Hindlimb muscle (tissue), 1 donor: ENCODE measurements at regions not wholly inside any gene's neighbourhood (a gene's known extent, or its start where the extent isn't known, plus 50 kb on each side); places are given as distances from the start of the nearest gene placed in this dataset.
"Not testable (repeated sequence)": the region's sequence is repeated elsewhere in the genome, so short reads cannot be mapped to it uniquely, and the experiment has no call there.

Experiments
- DNase-seq: peaks from one replicate; pipeline ENCODE4 v3.0.0-alpha.2; 2013

DNA sequence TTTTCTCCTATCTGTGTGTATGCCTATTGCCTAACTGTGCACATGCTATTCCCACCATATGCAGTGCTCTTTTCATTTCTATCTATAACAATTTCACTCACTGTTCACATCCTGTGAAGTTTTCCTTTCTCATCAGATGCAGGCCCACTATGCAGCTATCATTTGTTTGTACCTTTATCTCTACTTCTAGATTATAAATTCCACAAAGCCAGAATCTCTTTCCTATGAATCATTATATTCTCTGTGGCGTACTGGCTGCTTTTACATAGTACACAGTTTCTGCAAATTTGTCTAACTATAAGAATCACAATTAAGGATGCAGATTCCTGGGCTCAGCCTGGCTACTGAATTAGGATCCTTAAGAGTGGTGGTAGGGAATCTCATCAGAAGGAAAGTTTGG lies 600.8 kb upstream of the ARRDC3 start:
- DNase-seq: no peak

DNA sequence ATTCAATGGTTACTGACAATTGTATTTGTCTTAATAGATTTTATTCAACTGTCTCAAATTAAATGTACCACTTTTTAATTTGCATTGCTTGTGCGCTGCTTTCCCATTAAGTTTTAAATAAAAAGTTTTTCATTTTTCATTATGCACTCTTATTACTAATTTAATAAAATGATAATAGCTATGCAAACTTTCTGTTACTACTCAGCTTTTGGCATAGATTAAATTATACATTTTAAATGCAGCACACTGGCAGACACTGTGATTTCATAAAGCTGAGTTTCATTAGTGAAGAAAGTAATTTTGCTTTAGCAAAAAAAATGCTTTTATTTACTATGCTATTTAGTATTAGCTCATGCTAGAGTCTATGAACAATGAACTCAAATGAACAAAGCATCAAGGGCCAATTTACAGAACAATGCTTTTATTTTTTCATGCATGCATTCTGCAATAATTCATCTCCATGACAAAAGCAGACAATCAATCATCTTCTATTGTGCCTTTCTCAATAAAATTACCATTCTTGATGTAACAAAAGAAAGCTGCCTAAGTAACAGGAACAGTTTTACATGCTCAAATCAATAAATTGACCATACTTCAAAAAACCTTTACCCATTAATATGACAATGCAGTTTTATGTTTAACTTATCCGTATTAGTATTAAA lies 595.2 kb upstream of the ARRDC3 start:
- DNase-seq: no peak

DNA sequence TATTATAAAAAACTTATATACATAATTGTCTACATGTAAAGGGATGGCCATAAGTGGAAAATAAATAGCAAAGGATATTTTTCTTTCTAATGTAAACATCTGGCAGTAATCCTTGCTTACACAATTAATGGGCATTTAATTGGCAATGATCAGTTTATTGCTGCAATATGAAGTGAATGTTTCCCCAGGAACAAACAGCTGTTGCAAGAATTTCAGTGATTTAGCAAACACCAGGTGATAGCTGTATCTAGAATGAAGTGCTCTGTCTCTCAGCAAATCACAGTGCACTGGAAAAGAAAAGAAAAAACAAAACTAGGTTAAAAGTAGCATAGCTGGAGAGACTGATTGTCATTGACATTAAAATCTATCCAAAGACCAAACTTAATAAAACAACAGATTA lies 594.5 kb upstream of the ARRDC3 start:
- no peak for DNase-seq

DNA sequence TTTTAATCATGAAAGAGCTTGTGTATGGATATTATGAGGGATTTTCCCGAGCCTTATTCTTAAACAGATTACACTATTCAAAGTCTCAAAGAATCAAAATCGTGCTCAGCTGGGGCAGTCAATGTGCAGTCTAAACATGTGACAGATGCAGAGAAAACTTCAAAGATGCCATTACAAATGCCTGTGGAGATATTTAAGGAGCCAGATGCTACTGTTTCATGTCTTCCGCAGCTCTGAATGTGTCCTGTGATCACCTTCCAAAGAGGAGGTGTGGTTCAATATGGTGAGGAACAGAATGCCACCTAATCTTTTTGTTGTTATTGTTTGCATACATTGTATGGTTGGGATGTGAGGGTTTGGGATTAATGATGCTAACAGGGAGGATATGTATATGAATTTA lies 593.3 kb upstream of the ARRDC3 start:
- DNase-seq: no peak

DNA sequence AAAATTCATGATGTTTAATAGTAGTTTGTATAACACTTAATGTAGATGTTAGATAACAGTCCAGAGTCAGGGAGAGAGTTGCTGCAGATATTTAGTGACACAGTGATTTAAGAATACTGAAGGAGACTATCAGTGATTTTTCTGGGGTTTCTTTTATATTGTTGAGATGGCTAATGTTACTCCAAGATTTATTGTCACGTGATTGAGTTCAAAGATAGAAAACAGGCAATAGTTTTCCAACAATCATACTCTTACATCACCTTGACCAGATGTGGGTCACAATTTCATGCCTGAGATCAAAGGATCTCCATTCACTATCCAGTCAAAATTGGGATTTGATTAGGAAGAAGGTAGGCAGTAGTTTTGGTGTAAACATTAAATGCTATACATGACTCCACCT lies 580.0 kb upstream of the ARRDC3 start:
- no peak for DNase-seq

DNA sequence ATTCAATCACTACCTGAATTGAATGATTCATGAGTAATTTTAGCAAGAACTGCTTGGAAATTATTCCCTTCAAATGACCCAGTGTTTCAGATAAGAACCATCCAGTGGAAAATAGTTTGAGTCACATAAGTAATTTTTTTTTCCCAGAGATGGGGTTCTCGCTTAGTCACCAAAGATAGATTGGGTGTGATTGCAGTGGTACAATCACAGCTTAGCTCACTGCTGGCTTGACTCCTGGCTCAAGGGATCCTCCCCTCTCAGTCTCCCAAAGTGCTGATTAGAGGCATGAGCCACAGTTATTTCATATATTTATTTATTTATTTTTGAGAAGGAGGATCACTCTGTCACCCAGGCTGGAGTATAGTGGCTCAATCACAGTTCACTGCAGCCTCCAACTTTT lies 574.5 kb upstream of the ARRDC3 start:
- DNase-seq: no peak

DNA sequence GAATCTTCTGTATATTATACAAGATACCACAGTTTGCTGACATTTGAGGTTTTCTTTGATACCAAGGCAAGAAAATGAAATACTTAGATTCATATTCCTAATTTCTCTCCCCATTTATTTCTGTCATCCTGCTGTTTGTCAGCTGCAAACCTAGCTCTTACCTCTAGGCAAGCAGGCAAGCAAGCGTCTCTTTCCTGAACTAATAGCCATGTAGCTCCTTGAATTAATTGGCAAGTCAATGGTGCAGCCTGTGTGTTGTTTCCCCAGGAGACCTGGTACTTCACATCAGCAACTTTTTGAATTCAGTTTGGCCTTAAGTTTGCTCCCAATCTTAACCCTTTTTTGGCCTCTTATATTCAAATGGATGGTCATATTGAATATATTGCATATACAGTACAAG lies 573.6 kb upstream of the ARRDC3 start:
- no peak for DNase-seq

DNA sequence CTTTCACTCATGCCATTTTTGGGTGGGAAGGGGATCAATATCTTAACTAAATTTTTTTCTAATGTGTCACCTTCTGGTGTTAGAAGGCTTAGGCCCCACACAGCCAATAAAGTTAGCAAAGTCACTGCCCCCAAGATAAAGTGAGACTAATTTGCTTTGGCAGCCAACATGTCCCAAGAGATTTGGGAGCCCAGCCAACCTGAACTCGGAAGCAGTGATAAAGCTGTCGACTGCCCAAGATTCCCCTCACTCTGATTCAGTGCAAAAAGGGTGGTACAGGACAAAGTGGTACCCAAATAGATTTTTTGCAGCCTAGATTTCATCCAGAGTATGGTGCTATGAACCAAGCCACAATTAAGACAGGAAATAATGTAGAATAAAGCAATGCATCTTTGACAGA lies 572.5 kb upstream of the ARRDC3 start:
- no peak for DNase-seq

DNA sequence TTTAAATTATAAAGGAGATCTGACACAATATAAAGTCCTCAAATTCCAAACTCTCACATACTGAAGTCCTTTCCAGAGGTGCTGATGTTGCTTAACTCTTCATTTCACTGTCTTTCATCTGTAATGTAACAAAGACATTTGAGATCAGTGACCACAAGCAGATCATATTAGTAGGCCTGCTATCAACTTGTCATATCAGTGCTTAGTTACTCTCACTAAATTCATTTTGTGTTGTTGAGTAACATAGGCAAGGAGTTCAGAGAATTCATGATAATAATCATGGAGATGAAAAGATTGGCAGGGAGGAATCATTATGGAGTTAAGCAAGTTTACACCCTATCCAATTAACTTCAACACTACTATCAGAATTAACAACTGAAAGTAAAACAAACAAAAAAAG lies 571.0 kb upstream of the ARRDC3 start:
- no peak for DNase-seq

DNA sequence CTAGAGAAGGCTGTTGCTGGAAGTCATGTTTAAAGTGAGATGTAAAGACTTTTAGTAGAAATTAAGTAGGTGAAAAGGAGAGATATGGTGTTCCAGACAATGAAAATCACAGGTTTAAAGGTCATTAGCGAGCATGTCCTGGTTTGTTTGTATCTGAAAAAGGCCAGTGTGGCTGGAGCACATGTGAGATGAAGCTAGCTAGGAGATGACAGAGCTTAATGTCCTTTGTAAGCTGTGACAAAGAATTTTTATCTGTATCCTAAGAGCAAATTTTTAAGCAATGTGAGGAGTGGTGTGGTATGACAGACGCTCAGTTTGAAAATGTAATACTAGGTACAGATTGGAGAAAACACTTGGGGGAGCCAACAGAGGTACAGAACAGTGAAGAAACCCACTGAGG lies 567.2 kb upstream of the ARRDC3 start:
- no peak for DNase-seq

DNA sequence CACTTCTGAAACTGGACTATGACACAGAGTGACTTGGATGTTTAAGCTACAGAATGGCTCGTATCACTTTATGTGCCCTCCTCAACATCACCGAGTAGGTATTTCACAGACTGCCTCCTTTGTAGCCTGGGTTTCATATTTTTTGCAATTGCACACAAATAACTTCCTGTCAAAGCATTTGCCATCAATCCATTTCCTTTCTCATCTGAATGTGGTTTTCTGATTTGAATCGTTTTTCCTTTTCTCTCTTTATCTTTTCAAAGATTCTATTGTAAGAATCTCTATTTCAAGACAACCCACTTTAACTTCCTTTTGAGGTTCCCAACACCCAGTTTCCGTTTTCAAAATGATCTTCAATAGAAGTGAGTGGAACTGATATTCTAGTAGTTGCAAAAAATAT lies 563.8 kb upstream of the ARRDC3 start:
- DNase-seq: no peak

DNA sequence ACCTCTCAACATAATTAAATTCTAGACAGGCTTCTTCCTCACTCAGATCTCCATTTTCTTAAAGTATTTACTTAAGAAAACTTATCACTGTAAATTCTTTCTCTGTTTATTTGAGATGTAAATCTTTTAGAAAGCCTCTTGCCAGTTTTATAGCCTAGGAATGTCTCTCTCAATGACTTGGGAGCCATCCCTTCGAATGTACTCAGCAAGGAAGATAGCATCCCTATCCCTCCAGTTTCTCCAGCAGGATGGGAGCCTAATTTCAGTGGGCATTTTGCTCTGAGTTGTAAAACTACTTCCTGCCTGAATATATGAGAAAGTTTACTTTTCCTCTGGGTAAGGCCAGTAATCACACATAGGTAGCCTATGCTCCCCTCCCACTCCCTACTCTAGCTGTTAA lies 558.5 kb upstream of the ARRDC3 start:
- no peak for DNase-seq

DNA sequence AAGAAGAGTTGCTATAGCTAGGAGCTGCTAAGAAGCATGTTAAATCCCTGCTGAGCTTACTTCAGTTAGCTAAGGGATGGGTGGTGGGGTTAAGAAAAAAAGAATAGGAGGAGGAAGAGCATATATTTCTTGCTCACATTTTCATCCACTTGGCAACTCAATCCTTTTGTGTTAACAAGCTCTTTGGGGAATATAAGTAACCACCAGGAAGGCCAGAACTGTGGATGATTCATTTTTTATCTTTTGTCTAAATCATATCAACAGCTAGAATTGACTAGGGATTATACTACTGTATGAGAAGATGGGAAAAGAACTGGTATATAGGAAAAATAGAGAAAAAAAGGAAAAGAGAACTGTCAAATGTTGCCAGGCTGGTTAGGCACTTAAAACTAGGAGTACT lies 555.3 kb upstream of the ARRDC3 start:
- DNase-seq: no peak

DNA sequence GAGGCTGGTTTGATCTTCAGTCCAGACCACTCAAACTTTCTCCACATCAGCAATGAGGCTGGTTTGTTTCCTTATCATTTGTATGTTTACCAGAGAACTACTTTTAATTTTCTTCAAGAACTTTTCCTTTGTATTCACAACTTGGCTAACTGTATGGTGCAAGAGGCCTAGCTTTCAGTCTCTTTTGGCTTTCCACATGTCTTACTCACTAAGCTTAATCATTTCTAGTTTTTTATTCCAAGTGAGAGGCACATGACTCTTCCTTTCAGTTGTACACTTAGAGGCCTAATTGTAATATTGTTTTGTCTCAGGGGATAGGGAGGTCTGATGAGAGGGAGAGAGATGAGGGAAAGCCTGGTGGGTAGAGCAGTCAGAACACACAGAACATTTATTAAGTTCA lies 554.0 kb upstream of the ARRDC3 start:
- no peak for DNase-seq

DNA sequence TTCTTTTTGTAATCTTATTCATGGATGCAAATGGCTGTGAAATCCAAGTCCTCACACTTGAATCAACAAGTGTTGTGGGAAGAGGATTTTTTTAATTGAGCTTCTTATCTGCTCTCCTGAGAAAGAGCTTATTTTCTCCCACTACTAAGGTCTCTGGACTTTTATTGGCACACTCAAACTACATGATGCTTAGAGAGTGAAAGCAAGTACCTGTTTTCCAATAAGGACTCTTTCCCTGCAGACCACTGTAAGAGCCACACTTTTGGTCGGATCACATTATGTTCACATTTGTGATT lies 546.4 kb upstream of the ARRDC3 start:
- DNase-seq: no peak

DNA sequence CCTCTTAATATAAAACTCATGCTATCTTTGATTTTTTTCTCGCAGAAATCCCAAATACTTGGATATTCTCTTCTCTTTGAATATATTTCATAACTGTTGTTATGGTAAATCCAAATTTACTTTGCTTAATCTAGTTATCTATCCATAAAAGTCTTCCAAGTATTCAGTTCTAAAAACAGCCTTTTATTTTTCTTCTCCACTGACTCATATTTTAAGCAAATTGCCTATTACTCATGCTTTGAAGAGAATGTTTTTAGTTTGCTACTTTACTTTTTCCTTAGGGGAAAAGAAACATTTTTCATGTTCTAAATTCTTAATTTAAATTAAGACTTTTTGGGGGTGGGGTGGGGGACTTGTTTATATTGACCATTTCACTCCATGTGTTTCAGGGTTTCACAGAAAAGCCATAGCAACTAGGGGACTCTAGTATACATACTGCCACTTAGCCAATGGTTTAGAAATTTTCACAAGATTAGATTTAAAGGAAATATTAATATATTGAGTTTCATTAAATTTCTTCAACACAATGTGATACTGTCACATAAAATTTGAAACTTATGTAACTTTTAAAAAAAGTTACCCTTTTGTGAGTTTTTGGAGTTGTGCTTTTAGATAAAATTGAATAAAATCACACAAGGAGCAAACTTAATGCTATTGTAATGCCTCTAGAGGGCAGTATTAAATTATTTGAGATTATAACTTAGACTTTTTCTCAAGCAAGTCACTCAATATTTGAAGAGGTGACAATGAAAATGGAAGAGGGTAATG lies 545.8 kb upstream of the ARRDC3 start:
- DNase-seq: peak; percentile 5

DNA sequence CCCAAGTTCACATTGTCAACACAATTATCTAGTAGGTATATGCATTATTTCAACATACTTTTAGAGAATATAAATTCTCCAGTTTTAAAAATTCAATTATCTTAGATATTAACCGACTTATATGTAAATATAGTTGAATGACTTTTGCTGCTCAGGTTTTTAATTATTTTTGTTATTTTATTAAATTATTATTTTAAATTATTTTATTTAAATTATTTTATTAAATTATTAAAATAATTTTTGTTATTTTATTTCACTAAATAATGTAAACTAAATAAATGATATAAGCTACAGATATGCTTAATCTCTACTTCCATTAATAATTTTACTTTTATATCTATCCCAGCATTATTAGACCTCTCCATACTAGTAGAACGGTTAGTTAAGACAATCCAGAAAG lies 544.3 kb upstream of the ARRDC3 start:
- no peak for DNase-seq

DNA sequence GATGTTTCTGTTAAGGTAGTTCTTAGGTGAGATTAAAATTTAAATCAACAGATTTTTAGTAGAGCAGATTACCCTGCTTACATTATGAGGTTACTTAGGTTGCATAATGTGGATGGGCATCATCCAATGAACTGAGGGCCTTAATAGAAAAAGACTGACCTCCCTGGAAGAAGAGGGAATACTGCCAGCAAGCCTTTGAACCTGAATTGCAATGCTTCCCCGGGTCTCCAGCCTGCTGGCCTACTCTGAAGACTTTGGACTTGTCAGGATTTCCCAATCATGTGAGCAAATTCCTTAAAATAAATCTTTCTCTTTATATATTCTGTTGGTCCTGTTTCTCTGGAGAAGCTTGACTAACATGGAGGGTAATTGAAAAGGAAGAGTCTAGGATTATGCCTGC lies 542.1 kb upstream of the ARRDC3 start:
- no peak for DNase-seq

DNA sequence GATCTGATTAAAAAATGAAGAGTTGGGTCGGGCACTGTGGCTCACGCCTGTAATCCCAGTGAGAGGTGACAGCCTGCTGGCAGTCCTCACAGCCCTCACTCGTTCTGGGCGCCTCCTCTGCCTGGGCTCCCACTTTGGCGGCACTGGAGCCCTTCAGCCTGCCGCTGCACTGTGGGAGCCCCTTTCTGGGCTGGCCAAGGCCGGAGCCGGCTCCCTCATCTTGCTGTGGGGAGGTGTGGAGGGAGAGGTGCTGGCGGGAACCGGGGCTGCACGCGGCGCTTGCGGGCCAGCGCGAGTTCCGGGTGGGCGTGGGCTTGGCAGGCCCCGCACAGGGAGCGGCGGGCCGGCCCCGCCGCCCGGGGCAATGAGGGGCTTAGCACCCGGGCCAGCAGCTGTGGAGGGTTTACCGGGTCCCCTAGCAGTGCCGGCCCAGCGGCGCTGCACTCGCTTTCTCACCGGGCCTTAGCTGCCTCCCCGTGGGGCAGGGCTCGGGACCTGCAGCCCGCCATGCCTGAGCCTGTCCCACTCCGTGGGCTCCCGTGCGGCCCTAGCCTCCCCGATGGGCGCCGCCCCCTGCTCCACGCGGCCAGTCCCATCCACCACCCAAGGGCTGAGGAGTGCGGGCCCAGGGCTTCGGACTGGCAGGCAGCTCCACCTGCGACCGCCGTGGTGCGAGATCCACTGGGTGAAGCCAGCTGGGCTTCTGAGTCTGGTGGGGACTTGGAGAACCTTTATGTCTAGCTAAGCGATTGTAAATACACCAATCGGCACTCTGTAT lies 534.1 kb upstream of the ARRDC3 start:
- DNase-seq: not testable (repeated sequence)

DNA sequence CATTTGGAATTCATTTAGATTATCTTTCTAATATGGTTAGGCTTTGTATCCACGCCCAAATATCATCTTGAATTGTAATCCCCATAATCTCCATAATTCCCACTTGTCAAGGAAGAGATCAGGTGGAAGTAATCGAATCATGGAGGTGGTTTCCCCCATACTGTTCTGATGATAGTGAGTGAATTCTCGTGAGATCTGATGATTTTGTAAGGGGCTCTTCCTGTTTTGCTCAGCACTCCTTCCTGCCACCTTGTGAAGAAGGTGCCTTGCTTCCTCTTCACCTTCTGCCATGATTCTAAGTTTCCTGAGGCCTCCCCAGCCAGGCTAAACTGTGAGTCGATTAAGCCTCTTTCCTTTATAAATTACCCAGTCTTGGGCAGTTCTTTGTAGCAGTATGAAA lies 527.5 kb upstream of the ARRDC3 start:
- no peak for DNase-seq

DNA sequence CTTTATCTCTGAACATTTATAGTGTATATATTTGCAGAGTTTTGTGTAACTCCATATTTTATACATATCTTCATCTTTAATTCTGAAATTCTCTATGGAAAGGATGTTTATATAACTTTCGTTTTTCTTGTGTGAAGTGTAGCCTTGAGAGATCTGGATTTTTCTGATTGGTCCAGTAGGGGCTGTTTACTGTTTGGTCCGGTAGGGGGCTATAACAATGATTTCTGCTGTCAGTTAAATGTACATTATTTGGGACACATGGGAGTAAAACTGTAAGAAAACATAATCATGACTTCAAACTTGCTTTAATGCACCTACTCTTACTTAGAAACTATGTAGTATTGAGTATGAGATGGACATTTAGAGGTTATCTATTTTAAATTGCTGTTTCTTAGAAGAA lies 527.1 kb upstream of the ARRDC3 start:
- no peak for DNase-seq

DNA sequence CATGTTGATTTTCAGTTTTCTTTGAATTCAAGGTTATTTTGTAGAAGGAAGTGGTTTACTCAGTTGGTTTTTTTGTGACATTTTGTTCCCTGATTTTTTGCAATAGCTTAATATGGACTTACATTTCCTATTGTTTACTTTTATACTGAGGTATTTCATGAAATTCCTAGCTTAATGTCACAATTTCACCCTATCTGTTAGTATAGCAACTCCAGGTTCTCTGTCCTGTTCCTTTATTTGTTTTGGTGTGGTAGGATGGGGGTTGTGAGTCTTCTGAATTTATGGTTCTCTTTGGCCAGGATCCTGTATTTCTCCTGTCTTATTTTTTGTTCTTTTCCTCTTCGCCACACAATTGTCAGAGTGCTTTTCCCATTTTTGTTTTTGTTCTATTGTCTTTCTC lies 523.4 kb upstream of the ARRDC3 start:
- no peak for DNase-seq

DNA sequence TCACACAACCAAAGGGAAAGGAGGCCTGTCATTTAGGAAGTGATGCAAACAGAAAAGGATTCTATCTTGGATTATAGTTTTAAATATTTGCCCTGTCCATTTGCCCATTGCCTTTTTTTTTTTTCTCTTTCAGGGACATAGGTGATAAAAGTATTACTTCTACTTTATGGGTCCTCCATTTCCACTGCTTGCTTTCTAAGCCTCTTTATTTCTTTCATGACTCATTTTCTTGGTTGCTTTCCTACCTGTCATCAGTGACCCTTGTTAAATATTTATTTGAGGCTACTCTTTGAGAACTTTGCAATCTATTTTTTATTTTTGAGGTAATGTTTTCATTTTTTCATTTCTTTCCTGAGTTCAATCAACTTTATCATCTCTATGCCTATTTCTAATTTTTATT lies 522.9 kb upstream of the ARRDC3 start:
- DNase-seq: no peak

DNA sequence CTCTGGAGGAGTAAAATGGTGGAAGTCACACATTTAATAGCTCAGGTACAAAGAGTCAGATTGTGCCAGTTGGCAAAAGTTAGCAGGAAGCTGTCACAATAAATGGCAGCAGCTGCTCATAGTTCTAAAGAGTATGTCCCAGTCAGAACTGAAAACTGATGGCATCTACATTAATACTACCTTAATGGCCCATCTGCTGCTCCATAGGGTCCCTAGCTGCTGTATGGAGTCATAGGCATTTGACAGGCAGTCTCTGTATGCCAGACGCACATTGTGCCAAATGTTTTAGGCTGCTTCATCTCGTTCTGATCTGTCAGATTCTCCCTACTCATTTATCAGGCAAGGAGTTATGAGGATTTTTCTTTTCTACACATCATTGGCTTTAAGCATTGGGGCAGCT lies 515.8 kb upstream of the ARRDC3 start:
- no peak for DNase-seq
